ENCODE measurements at regions not wholly inside any gene's neighbourhood (a gene's known extent, or its start where the extent isn't known, plus 50 kb on each side); places are given as distances from the start of the nearest gene placed in this dataset.

GRCh38 chr14:105601360-105602242 is 75.2 kb downstream of the TMEM121 start:
- no peak for TF ChIP-seq POLR2AphosphoS5 (IDR thresholded peaks at IDR 0.05; ENCODE audit: insufficient read depth, low read depth, low read length)
- no peak for TF ChIP-seq CTCF (IDR thresholded peaks at IDR 0.05; ENCODE audit: extremely low read depth in 1 of 2, insufficient read depth in 1 of 2, low read depth in 1 of 2, low read length in 2 of 2)
- TF ChIP-seq POLR2A (IDR thresholded peaks at IDR 0.05; ENCODE audit: low read depth, low read length): no peak
- no peak for TF ChIP-seq FOS (IDR thresholded peaks at IDR 0.05; ENCODE audit: borderline replicate concordance, insufficient read depth, low read length)
- TF ChIP-seq EZH2 (IDR thresholded peaks at IDR 0.05; ENCODE audit: borderline replicate concordance, low read depth, low read length, severe bottlenecking): no peak
- no peak for TF ChIP-seq MAX (IDR thresholded peaks at IDR 0.05; ENCODE audit: insufficient read depth, insufficient read length)
- TF ChIP-seq GATA2 (IDR thresholded peaks at IDR 0.05; ENCODE audit: insufficient read depth, insufficient read length, low read depth, low read length): no peak
- TF ChIP-seq MYC (IDR thresholded peaks at IDR 0.05; ENCODE audit: low read depth, low read length): no peak

All from endothelial cell of umbilical vein (primary cell).